HepG2 (cell line): ENCODE measurements at regions not wholly inside any gene's neighbourhood (a gene's known extent, or its start where the extent isn't known, plus 50 kb on each side); places are given as distances from the start of the nearest gene placed in this dataset.

ENCODE experiments used
- ATAC-seq: fragments of 200-7000 bp; cut with Tn5 transposase; 3 replicates; pipeline ENCODE4 v1.9.1; 2020; ENCODE audit warnings: mild to moderate bottlenecking, moderate library complexity
- BruUV-seq: library from RNA; stranded (reverse); fragments of 400-500 nt; replicated peaks from 2 replicates; lab custom pipeline; 2021; lab: Mats Ljungman, UMichigan
- CTCF ChIA-PET: fragments of 300-600 bp; formaldehyde crosslinking; extraction: SDS; loops from one replicate; lab custom pipeline; 2021; ENCODE audit warnings: low total read pairs, inconsistent platforms, low intra/inter-chr PET ratio; lab: Yijun Ruan, JAX
- POLR2A ChIA-PET: fragments of 350-600 bp; sonication (Branson Sonifier 250); formaldehyde crosslinking; loops from one replicate; lab custom pipeline; 2020; ENCODE audit warnings: antibody characterized with exemption, inconsistent platforms; lab: Yijun Ruan, JAX
- DNase-seq: peaks from one replicate; pipeline ENCODE4 v3.0.0-alpha.2; 2015; ENCODE audit warnings: low spot score
- FAIRE-seq: peaks from 3 replicates; lab custom pipeline; 2011; peaks lifted over from hg19 to GRCh38; lab: Jason Lieb, UNC
- H2AFZ ChIP-seq: one replicate; pipeline ENCODE4 v1.6.1; 2011; ENCODE audit warnings: low read length, inconsistent platforms
- H3K27ac ChIP-seq: fragments of 300-600 bp; 3 replicates; pipeline ENCODE4 v1.8.0; 2011; ENCODE audit warnings: mixed run types, mild to moderate bottlenecking, mixed read lengths, low read length, inconsistent platforms; ENCODE audit not compliant: insufficient read depth; ENCODE audit errors: extremely low read length
- H3K27me3 ChIP-seq, 2 experiments: fragments of 200-600 bp in 1 of 2; 2 replicates in 1 of 2; 3 replicates in 1 of 2; pipeline versions ENCODE4 v1.6.0 to v1.8.0; 2011; ENCODE audit warnings: low read length in 2 of 2, mild to moderate bottlenecking in 2 of 2, moderate library complexity in 2 of 2, inconsistent platforms in 1 of 2; ENCODE audit not compliant: insufficient read depth in 2 of 2, control insufficient read depth in 1 of 2
- H3K36me3 ChIP-seq, 2 experiments: fragments of 200-600 bp in 1 of 2; replicated peaks in 1 of 2; 2 replicates in 1 of 2; 3 replicates in 1 of 2; pipeline versions ENCODE4 v1.5.1 to v1.8.0; 2011; ENCODE audit warnings: low read length in 2 of 2, inconsistent platforms in 1 of 2; ENCODE audit not compliant: insufficient read depth in 2 of 2, control insufficient read depth in 1 of 2
- H3K4me1 ChIP-seq: 2 replicates; pipeline ENCODE4 v1.5.1; 2012; ENCODE audit warnings: low read length, inconsistent platforms; ENCODE audit not compliant: insufficient read depth
- H3K4me2 ChIP-seq: 2 replicates; pipeline ENCODE4 v1.6.0; 2011; ENCODE audit warnings: low read depth, low read length, inconsistent platforms
- H3K4me3 ChIP-seq, 3 experiments: fragments of 200-600 bp in 1 of 3; sonication (generic), shearing (Covaris generic) in 1 of 3; replicated peaks in 1 of 3; 2 replicates each; pipeline ENCODE4 v1.5.1; 2011 to 2016; ENCODE audit warnings: low read length in 3 of 3, inconsistent platforms in 2 of 3, low read depth in 2 of 3, mild to moderate bottlenecking in 2 of 3, control low read depth in 1 of 3, mixed read lengths in 1 of 3; ENCODE audit not compliant: insufficient read depth in 1 of 3
- H3K79me2 ChIP-seq: one replicate; pipeline ENCODE4 v1.6.1; 2011; ENCODE audit warnings: low read length, inconsistent platforms; ENCODE audit not compliant: insufficient read depth
- H3K9ac ChIP-seq: 2 replicates; pipeline ENCODE4 v1.6.0; 2011; ENCODE audit warnings: mild to moderate bottlenecking, low read depth, low read length, inconsistent platforms; ENCODE audit not compliant: insufficient read depth
- H3K9me3 ChIP-seq: 2 replicates; pipeline ENCODE4 v1.5.1; 2012; ENCODE audit warnings: mild to moderate bottlenecking, low read length
- H4K20me1 ChIP-seq: 2 replicates; pipeline ENCODE4 v1.6.0; 2011; ENCODE audit warnings: inconsistent platforms, mild to moderate bottlenecking, low read length, moderate library complexity; ENCODE audit not compliant: insufficient read depth
- CHD2 ChIP-seq: IDR thresholded peaks from 2 replicates; pipeline ENCODE4 v1.6.1; 2011; ENCODE audit warnings: low read depth, low read length, improper control_type of control experiment
- LCORL ChIP-seq, 2 experiments: fragments of 450-650 bp in 1 of 2; sonication (generic) in 1 of 2; formaldehyde crosslinking in 1 of 2; IDR thresholded peaks; 2 replicates each; pipeline versions ENCODE4 v1.5.0 to v1.6.1; 2017 to 2020; ENCODE audit warnings: antibody characterized with exemption in 1 of 2, missing genetic modification reagents in 1 of 2
- RAD51 ChIP-seq: fragments of 450-650 bp; IDR thresholded peaks from 2 replicates; pipeline ENCODE4 v1.6.1; 2016; ENCODE audit warnings: borderline replicate concordance
- REPIN1 ChIP-seq: sonication (generic); formaldehyde crosslinking; IDR thresholded peaks from 2 replicates; pipeline ENCODE4 v1.8.0; 2022; ENCODE audit warnings: missing genetic modification reagents, low read depth, mild to moderate bottlenecking, borderline replicate concordance
- RXRB ChIP-seq: IDR thresholded peaks from 2 replicates; pipeline ENCODE4 v1.6.1; 2016; ENCODE audit warnings: borderline replicate concordance, missing genetic modification reagents, missing compliant biosample characterization
- TBX3 ChIP-seq: fragments of 450-650 bp; IDR thresholded peaks from 2 replicates; pipeline ENCODE4 v1.6.1; 2017; ENCODE audit warnings: antibody characterized with exemption, mild to moderate bottlenecking, inconsistent platforms, borderline replicate concordance
- YY1 ChIP-seq: IDR thresholded peaks from 2 replicates; pipeline ENCODE4 v1.6.1; 2011; ENCODE audit warnings: low read length, low read depth, moderate library complexity, mild to moderate bottlenecking; ENCODE audit not compliant: insufficient read depth, insufficient replicate concordance
- ZNF44 ChIP-seq: sonication (generic); formaldehyde crosslinking; IDR thresholded peaks from 2 replicates; pipeline ENCODE4 v1.5.1; 2020; ENCODE audit warnings: mild to moderate bottlenecking, missing genetic modification reagents
- ZNF878 ChIP-seq: sonication (generic); formaldehyde crosslinking; IDR thresholded peaks from 2 replicates; pipeline ENCODE4 v1.8.1; 2023; ENCODE audit warnings: mild to moderate bottlenecking, missing genetic modification reagents, moderate library complexity
- WGBS: methylation state at CpG from one replicate; pipeline ENCODE4 v1.1.6; 2017; ENCODE audit warnings: low lambda C conversion rate; 5-methylcytosine and 5-hydroxymethylcytosine counted together
- in situ Hi-C: cut with HindIII; loops from 2 replicates; pipeline ENCODE4 v1.10.0; 2017; ENCODE audit warnings: low pct_unique_long_range_greater_than_20kb; ENCODE audit not compliant: extremely low pct_ligation_motif_present
- intact Hi-C: fragments of 100-400 bp; cut with micrococcal nuclease; formaldehyde crosslinking; loops from one replicate; pipeline ENCODE4 v1.10.0; 2022; ENCODE audit not compliant: unreplicated experiment
- TF ChIP-seq, protein P1 (sequence below): sonication (generic); formaldehyde crosslinking; IDR thresholded peaks from 2 replicates; pipeline ENCODE4 v1.5.1; 2020; ENCODE audit warnings: missing genetic modification reagents, mild to moderate bottlenecking, borderline replicate concordance
- TF ChIP-seq, protein P2 (sequence below): sonication (generic); formaldehyde crosslinking; IDR thresholded peaks from 2 replicates; pipeline ENCODE4 v1.5.1; 2020; ENCODE audit warnings: missing genetic modification reagents, mild to moderate bottlenecking, borderline replicate concordance
- TF ChIP-seq, protein P3 (sequence below): sonication (generic); formaldehyde crosslinking; IDR thresholded peaks from 2 replicates; pipeline ENCODE4 v1.5.0; 2020; ENCODE audit warnings: missing genetic modification reagents
- TF ChIP-seq, protein P4 (sequence below): IDR thresholded peaks from 2 replicates; pipeline ENCODE4 v1.6.1; 2016; ENCODE audit warnings: missing compliant biosample characterization, missing genetic modification reagents, borderline replicate concordance

DNA sequence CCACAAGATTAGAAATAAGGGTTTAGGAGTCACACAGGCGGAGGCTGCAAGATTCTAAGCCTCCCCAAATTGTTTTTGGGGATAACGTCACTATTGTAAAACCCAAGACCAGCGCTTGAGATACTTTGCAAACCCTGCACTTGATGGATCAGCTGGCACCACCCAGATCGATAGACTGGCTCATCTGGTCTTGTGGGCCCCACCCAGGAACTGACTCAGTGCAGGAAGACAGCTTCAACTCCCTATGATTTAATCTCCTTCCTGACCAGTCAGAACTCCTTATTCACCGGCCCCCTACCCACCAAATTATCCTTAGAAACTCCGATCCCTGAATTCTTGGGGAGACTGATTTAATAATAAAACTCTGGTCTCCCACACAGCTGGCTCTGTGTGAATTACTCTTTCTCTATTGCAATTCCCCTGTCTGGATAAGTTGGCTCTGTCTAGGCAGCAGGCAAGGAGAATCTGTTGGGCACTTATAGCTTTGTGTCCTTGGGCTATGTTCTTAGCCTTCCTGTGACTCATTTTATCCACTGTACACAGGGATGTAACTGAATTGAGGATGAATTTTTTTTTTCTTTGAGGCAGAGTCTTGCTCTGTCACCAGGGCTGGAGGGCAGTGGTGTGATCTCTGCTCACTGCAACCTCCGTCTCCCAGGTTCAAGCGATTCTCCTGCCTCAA lies 64.4 kb upstream of the CARD11 start:
- in situ Hi-C loops (no loop called here), intact Hi-C loops (no loop called here)
- no peak for TF ChIP-seq REPIN1 (CRISPR knock-in tag)
- TF ChIP-seq LCORL (IDR thresholded peaks at IDR 0.05) = no peak
- no peak for TF ChIP-seq LCORL (CRISPR knock-in tag; IDR thresholded peaks at IDR 0.05)
- TF ChIP-seq, protein P1, sequence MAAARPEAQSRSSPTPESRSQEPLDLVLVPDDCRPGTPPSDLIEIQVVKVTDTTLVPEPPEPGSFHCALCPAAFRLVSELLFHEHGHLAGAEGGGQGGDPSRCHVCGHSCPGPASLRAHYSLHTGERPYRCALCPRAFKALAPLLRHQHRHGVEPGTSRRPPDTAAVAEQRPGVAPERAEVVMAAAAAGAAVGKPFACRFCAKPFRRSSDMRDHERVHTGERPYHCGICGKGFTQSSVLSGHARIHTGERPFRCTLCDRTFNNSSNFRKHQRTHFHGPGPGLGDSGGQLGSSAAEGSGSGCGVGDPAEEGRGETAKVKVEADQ (CRISPR knock-in tag) = no peak
- TF ChIP-seq, protein P2, sequence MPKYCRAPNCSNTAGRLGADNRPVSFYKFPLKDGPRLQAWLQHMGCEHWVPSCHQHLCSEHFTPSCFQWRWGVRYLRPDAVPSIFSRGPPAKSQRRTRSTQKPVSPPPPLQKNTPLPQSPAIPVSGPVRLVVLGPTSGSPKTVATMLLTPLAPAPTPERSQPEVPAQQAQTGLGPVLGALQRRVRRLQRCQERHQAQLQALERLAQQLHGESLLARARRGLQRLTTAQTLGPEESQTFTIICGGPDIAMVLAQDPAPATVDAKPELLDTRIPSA (CRISPR knock-in tag) = no peak
- TF ChIP-seq TBX3 = no peak
- no peak for TF ChIP-seq CHD2
- TF ChIP-seq RXRB (CRISPR knock-in tag) = no peak
- no peak for TF ChIP-seq ZNF878 (CRISPR knock-in tag)
- TF ChIP-seq, protein P3, sequence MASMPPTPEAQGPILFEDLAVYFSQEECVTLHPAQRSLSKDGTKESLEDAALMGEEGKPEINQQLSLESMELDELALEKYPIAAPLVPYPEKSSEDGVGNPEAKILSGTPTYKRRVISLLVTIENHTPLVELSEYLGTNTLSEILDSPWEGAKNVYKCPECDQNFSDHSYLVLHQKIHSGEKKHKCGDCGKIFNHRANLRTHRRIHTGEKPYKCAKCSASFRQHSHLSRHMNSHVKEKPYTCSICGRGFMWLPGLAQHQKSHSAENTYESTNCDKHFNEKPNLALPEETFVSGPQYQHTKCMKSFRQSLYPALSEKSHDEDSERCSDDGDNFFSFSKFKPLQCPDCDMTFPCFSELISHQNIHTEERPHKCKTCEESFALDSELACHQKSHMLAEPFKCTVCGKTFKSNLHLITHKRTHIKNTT (CRISPR knock-in tag) = no peak
- no peak for TF ChIP-seq YY1
- TF ChIP-seq RAD51 = no peak
- TF ChIP-seq, protein P4, sequence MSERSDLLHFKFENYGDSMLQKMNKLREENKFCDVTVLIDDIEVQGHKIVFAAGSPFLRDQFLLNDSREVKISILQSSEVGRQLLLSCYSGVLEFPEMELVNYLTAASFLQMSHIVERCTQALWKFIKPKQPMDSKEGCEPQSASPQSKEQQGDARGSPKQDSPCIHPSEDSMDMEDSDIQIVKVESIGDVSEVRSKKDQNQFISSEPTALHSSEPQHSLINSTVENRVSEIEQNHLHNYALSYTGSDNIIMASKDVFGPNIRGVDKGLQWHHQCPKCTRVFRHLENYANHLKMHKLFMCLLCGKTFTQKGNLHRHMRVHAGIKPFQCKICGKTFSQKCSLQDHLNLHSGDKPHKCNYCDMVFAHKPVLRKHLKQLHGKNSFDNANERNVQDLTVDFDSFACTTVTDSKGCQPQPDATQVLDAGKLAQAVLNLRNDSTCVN (CRISPR knock-in tag) = no peak
- TF ChIP-seq ZNF44 = no peak
- H3K79me2 ChIP-seq = no peaks in the 10 kb centered on the region
- H3K27ac ChIP-seq = no peak overlapping the region
- no peak overlapping the region for H3K4me2 ChIP-seq
- no peak for FAIRE-seq
- no peaks in the 10 kb centered on the region for H3K4me1 ChIP-seq
- ATAC-seq = no peak
- H3K4me3 ChIP-seq = no peak overlapping the region
- ChIA-PET CTCF (no interaction called here), POLR2A (no interaction called here)
- H3K27me3 ChIP-seq = peaks cover 1 to 19% of the 10 kb centered on the region in 2 experiments; a peak in 2 of 5 replicates
- H3K9ac ChIP-seq = no peak overlapping the region
- no TSS peak for BruUV-seq
- DNase-seq = no peak
- no peak overlapping the region for H2AFZ ChIP-seq
- peaks cover 2% of the 10 kb centered on the region; the same call in 1 of the 2 replicates for H4K20me1 ChIP-seq
- WGBS = 17% methylated on average over 8 of the region's 8 CpGs
- no peaks in the 10 kb centered on the region; the same call in 1 of the 2 replicates for H3K9me3 ChIP-seq
- H3K36me3 ChIP-seq = no peaks in the 10 kb centered on the region
